ENCODE measurements at regions not wholly inside any gene's neighbourhood (a gene's known extent, or its start where the extent isn't known, plus 50 kb on each side); places are given as distances from the start of the nearest gene placed in this dataset.
"Not testable (repeated sequence)": the region's sequence is repeated elsewhere in the genome, so short reads cannot be mapped to it uniquely, and the experiment has no call there.

DNA sequence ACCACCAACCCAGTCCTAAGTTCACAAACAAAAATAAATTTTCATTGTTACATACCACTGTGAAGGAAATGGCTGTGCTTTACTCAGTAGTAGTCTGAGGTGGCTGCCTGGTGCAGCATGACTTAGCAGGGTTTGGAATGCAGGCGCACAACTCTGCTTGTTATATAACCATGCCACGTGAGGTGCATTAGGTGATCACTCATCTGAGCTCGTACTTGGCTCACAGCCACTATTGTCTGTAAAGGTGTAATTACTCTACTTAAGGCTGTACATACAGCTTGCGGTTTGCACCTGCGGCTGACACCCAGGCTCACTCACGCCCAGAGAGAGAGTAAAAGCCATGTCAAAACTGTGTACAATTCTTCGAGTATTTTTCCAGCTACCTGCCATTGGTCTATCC, 599.4 kb downstream of the LTN1 start:
- in situ Hi-C loops (cut with HindIII; ENCODE audit: low sequenced_read_pairs): no loop called here

DNA sequence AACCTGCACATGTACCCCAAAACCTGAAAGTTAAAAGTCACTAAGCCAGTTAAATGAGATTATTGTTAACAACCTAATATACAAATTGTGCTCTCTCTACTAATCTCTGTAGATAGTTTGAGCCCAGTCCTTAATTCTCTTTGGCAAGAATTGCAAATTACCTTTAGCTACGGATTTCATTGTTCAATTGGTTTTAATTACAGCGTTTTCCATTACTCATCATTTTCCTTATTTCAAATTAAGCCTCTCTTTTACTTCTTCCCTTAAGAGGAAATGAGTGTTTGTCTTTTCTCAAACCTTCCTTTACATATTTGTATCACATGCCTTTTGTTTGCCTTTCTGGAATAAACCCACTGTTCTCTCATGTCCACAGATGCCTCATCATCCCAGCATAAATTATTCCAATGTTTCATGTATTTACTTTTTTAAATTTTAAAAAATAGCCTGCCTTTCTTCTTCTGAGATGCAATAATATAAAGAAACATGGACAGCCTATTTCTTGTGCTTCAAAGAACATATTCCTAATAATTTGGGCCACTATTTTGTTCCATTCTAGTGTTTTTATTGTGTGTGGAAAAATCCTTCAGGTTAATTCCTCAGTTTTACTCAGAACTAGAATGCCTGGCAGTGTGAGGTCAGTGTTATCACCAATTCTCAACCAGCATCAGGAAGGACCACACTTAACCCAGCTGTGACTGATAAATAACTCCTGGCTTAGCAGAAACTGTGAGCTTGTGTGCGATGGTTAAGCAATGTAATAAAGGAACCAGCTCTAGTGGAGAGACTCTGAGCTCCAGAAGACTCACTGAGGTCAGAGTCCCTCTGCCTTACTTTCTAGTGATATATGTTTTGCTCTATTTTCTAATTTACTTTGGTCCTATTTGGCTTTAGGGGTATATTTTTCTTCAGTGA, 600.5 kb downstream of the LTN1 start:
- in situ Hi-C loops (cut with HindIII; ENCODE audit: low sequenced_read_pairs): no loop called here

- in situ Hi-C loops (cut with HindIII; ENCODE audit: low sequenced_read_pairs): no loop called here
Measured at GRCh38 chr21:28387220-28387619, 605.5 kb downstream of the LTN1 start.

GRCh38 chr21:28385845-28386244, 606.8 kb downstream of the LTN1 start:
- in situ Hi-C loops (cut with HindIII; ENCODE audit: low sequenced_read_pairs): no loop called here

- in situ Hi-C loops (cut with HindIII; ENCODE audit: low sequenced_read_pairs): not testable (repeated sequence)
Measured at GRCh38 chr21:28381000-28381745, 611.5 kb downstream of the LTN1 start.

DNA sequence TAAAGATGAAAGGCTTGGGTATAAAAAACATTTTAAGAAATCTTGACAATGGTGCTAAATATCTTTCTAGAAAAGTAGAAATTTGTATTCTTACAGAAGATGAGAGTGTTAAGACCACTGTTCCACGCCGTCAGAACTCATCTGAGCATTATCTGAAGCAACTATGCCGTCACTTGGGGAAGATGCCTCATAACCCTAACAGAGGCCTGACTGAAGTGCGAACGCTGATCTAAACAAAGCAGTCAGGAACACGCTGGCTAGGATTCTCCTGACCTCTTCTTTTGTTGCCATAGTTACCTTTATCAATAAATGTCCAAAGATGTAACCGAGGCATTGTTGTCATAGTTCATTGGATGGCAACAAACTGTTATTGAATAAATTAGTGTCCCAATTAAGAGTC, 612.4 kb downstream of the LTN1 start:
- in situ Hi-C loops (cut with HindIII; ENCODE audit: low sequenced_read_pairs): no loop called here

DNA sequence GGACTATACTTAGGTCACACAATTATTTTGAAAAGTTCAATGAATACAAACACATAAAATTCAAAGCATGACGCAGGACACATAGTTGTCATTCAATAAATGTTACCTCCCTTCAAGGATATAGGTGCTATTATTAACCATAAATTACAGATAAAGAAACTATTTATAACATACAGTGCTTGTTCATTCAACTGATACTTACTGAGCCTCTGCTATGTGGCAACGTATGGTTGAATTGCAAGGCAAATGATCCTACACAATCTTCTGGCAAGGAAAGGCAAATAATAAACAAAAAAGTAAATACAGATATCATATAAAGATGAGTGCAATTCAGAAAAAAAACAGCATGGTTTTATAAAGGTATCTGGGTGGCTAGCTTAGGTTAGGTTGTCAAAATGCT, 614.7 kb downstream of the LTN1 start:
- in situ Hi-C loops (cut with HindIII; ENCODE audit: low sequenced_read_pairs): no loop called here

DNA sequence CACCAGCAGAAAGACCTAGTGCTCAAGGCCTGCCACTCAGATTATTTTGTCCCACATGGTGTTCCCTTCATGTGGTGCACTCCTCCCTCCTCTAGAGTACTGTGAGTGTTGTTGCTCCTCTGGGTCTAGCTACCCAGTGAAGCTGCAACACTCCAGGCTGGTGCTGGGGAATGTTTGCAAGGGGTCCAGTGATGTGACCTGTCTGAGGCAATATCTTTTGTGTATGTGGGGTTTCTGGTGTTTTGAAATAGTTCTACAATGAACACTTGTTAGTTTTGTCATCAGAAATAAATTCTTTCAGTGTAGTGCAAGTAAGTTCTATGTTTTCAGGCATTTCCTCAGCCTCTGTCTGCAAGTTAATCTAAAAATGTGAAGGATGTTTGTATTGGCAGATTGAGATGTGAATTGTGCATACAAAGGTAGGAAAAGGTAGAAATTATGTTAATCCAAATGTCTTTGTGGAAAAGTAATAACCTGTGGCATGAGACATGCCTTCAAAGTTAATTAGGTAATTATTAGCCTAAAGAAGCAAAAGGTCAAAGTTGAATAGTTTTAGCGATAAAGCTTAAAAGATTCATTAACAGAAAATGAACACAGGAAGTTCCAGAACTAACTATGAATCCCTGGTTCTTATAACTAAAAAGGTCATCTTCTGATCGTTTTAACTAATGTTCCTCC, 616.8 kb downstream of the LTN1 start:
- in situ Hi-C loops (cut with HindIII; ENCODE audit: low sequenced_read_pairs): no loop called here

DNA sequence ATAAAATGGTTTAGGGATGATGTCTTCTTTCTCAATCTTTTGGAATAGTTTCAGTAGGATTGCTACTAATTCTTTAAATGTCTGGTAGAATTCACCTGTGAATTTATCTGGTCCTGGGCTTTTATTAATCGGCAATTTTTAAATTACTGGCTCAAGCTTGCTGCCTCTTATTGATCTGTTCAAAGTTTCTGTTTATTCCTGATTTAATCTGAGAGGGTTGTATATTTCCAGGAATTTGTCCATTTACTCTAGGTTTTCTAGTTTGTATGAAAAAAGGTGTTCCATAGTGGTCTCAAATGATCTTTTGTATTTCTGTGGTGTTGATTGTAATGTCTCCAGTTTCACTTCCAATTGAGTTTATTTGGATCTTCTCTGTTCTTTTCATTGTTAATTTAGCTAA, 617.8 kb downstream of the LTN1 start:
- in situ Hi-C loops (cut with HindIII; ENCODE audit: low sequenced_read_pairs): no loop called here

GRCh38 chr21:28371713-28372112, 621.0 kb downstream of the LTN1 start:
- in situ Hi-C loops (cut with HindIII; ENCODE audit: low sequenced_read_pairs): no loop called here

DNA sequence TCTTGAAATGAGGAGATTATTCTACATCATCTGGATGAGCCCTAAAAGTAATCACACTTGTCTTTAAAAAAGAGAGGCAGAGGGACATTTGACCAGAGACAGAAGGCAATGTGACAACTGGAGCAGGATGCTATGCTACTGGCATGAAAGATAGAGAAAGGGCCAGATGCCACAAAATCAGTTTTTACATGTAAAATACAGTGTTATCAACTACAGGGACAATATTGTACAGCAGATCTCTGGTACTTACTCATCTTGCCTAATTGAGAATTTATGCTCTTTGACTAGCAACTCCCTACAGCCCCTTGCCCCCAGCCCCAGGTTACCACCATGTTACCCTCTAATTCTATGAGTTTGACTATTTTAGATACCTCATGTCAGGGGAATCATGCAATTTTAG, 633.4 kb downstream of the LTN1 start:
- in situ Hi-C loops (cut with HindIII; ENCODE audit: low sequenced_read_pairs): no loop called here

DNA sequence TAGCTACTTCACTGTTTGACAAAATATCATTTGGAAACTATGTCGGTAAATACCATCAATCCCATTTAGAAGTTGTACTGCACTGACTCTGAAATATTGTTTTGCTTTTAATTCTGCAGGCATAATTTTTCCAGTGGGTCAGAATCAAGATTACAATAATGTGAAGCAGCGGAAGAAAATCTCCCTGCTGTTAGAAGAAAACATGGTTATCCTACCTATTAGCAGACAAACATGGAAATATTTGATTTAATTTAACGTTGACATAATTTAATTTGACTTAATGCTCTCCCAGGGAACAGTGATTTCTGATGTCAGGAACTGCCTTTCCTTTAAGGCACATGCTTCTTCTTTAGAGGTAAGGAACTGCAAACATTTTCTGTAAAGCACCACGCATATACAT, 634.0 kb downstream of the LTN1 start:
- in situ Hi-C loops (cut with HindIII; ENCODE audit: low sequenced_read_pairs): no loop called here

DNA sequence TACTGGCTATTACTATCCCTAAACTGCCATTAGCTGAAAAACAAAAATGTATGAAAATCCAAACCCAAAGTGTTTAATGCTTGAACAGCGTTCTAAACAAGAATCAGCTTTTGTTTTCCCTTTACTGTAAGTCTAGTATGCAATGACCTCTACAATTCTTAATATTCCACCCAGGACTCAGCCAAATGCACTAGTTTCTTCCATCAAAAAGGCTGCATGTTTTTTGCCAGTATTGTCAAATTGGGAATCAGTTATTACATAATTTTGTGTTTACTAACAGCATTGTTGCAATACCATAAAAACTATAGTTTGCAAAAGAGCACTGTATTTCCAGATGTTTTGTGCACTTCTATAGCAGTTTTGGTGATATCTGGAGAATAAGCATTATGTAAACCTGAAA, 634.5 kb downstream of the LTN1 start:
- in situ Hi-C loops (cut with HindIII; ENCODE audit: low sequenced_read_pairs): no loop called here

DNA sequence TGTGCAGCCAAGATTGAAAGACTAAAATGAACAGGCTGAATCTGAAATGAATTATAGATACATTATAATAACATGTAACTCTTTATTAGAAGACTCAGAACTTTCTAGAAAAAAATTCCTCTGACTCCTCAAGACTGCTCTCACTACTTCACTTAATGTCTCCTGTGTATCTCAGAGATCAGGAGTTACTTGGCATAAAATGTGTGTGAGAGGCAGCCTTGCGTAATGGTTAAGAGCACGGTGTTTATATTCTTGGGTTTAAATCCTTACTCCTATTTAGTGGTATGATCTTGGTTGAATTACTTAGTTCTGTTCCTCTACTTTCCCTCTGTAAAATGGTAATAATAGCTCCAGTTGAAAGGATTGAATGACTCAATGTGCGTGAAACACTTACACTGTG, 634.9 kb downstream of the LTN1 start:
- in situ Hi-C loops (cut with HindIII; ENCODE audit: low sequenced_read_pairs): no loop called here

DNA sequence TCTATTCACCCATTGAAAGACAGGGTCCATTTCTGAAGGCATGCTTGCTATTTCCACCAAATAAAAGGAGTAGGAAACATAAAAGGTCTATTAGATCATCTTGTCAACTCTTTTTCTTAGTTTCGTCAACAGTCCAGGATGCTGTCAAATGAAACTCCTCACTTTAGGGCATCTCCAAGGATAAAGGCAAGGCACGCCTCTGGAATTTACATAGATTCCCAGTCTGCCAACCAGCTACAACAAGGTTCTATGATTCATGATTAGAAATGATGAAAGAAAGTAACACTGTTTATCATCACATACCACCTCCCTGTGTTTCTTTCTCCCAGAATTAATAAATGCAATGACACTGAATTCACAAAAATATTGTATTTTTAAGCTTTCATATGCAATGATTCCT, 636.3 kb downstream of the LTN1 start:
- in situ Hi-C loops (cut with HindIII; ENCODE audit: low sequenced_read_pairs): no loop called here

DNA sequence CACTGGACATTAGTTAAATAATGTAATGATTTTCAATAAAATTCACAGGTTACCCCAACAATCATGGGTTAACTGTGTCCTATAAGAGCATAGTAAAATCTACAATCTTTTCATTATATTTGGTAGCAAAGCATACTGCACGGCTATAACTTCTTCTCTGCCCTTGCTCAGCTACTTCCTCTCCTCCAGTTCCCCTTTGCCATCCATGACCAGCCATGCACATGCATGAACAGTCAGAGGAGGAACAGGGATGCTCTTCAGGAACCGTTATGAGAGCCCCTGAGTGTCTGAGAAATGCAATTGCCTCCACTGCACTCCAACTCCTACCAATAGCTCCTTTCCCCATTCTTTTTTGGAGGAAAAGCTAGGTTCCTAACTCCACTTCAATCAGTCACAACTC, 646.7 kb downstream of the LTN1 start:
- in situ Hi-C loops (cut with HindIII; ENCODE audit: low sequenced_read_pairs): no loop called here

DNA sequence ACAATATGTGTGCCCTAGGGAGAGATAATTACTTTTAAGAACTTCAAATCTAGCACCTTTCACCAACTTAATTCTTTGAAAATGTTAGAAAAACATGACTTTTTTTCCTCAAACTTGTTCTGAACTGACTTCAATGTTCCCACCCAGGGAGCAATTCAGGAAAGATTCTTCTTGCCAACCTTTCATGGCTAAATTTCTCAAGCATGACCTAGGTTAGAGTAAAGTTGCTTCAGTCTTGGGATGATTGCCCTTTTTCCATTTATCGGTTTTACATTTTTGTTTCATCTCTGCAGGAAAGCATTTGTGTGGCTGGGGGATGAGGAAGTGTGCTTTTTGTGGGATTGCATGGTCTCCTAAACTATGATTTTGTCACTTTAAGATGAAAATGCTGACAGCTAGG, 647.7 kb downstream of the LTN1 start:
- in situ Hi-C loops (cut with HindIII; ENCODE audit: low sequenced_read_pairs): no loop called here

DNA sequence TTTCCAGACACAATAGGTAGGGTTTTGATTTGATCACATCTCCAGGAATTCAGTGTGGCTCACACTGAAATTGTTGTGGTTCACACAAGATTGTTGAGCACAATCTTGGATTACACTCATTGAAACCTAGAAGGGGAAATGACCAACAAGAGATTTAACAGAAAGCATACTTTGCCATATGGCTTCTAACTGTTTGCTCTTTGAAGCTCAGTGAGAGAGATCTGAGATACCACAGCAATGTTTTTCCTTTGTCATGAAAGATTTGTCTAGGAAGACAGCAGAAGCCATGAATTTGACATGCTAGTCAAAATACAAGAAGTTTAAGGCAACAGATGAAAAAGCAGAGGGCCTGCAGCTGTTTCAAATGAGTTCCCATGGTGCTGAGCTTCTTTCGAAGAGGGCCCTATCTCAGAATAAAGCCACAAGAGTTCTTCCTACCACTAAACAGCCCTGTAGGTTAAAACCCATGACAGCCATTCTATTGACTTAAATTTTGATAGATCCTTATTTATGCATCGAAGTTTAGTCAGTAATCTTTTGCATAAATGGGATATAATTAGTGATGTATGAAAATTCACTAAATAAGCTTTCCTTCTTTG, 650.4 kb downstream of the LTN1 start:
- in situ Hi-C loops (cut with HindIII; ENCODE audit: low sequenced_read_pairs): no loop called here

- in situ Hi-C loops (cut with HindIII; ENCODE audit: low sequenced_read_pairs): no loop called here
Measured at GRCh38 chr21:28339403-28339802, 653.3 kb downstream of the LTN1 start.

DNA sequence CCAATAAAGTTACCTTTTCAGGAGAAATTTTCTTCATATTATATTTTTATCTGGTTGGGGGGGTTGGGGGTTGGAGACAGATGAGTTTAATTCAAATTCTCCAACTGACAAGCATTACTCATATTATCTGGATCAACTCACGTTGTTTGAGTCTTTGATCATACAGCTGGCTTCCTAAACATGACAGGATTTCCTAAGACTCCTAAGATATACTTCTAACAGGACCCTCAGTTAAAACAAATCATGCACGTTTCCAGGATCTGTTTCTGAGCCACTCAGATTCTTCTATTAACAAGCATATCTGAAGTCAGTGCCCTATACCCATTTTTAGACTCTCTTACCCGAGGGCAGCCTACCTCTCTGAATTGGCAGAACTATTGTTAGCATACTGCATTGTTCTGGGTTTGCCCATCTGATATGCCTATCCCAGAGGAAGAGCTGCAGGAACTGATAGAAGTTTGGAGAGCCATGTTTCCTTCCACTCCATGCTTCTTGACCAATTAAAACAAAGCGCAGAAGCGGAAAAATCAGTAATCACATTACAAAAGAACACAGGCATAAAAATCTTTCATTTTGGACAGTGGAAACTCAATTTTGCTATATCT, 653.9 kb downstream of the LTN1 start:
- in situ Hi-C loops (cut with HindIII; ENCODE audit: low sequenced_read_pairs): no loop called here

DNA sequence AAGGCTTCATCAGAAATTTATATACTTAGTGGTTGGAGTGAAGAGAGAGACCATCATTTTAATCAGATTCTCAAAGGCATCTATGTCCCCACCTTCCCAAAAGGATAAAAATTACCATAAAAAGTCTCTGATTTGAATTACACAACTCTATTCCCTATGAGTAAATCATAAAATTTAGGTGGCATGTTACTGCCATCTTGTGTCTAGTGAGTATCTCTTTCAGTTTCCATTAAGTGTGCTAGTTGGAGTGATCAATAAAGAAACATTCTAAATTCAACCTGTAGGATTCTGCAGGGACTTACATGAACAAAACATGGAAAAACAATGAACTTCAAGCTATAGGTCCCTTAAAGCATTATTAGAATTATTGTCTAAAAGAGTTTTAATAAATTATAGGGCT, 655.4 kb downstream of the LTN1 start:
- in situ Hi-C loops (cut with HindIII; ENCODE audit: low sequenced_read_pairs): no loop called here

Measured in DLD1 (cell line).